Smooth muscle cell (in vitro differentiated cells): ENCODE measurements at regions not wholly inside any gene's neighbourhood (a gene's known extent, or its start where the extent isn't known, plus 50 kb on each side); places are given as distances from the start of the nearest gene placed in this dataset.

ENCODE experiments used
- DNase-seq: peaks from one replicate; lab custom pipeline; 2025; ENCODE audit not compliant: unreplicated experiment; lab: John Stamatoyannopoulos, UW
- H2AFZ ChIP-seq: fragments of 200-600 bp; sonication (generic); 2 replicates; pipeline ENCODE4 v1.6.0; 2016; ENCODE audit warnings: antibody characterized with exemption, low read depth, mild to moderate bottlenecking
- H3F3A ChIP-seq: fragments of 200-600 bp; sonication (generic); 2 replicates; pipeline ENCODE4 v1.6.0; 2017; ENCODE audit warnings: antibody characterized with exemption, low read depth
- H3K27ac ChIP-seq: fragments of 200-600 bp; sonication (generic); 2 replicates; pipeline ENCODE4 v1.5.1; 2016; ENCODE audit warnings: low read depth, mild to moderate bottlenecking
- H3K27me3 ChIP-seq: fragments of 200-600 bp; sonication (generic); 2 replicates; pipeline ENCODE4 v1.6.1; 2016; ENCODE audit warnings: low read depth, mild to moderate bottlenecking
- H3K36me3 ChIP-seq: fragments of 200-600 bp; sonication (generic); 2 replicates; pipeline ENCODE4 v1.5.1; 2016; ENCODE audit warnings: low read depth
- H3K4me1 ChIP-seq: fragments of 200-600 bp; sonication (generic); 2 replicates; pipeline ENCODE4 v1.5.1; 2016; ENCODE audit warnings: low read depth
- H3K4me2 ChIP-seq: fragments of 200-600 bp; sonication (generic); 2 replicates; pipeline ENCODE4 v1.6.0; 2016; ENCODE audit warnings: mild to moderate bottlenecking
- H3K4me3 ChIP-seq: fragments of 200-600 bp; sonication (generic); 2 replicates; pipeline ENCODE4 v1.5.1; 2016; ENCODE audit warnings: mild to moderate bottlenecking
- H3K79me2 ChIP-seq: fragments of 200-600 bp; sonication (generic); 2 replicates; pipeline ENCODE4 v1.6.0; 2016; ENCODE audit warnings: low read depth, mild to moderate bottlenecking
- H3K9ac ChIP-seq: fragments of 200-600 bp; sonication (generic); 2 replicates; pipeline ENCODE4 v1.6.0; 2016; ENCODE audit warnings: low read depth
- H3K9me3 ChIP-seq: fragments of 200-600 bp; sonication (generic); replicated peaks from 2 replicates; pipeline ENCODE4 v1.5.1; 2016; ENCODE audit warnings: low read depth
- H4K20me1 ChIP-seq: fragments of 200-600 bp; sonication (generic); 2 replicates; pipeline ENCODE4 v1.6.0; 2016; ENCODE audit warnings: low read depth
- WGBS: methylation state at CpG from one replicate; pipeline ENCODE4 v1.1.7; 2016; ENCODE audit warnings: low lambda C conversion rate; 5-methylcytosine and 5-hydroxymethylcytosine counted together
- TF ChIP-seq, protein P1 (sequence below): fragments of 200-600 bp; sonication (generic); IDR thresholded peaks from 2 replicates; pipeline ENCODE4 v1.5.1; 2017; ENCODE audit warnings: borderline replicate concordance, mild to moderate bottlenecking, antibody characterized with exemption; ENCODE audit not compliant: insufficient read depth, poor library complexity, severe bottlenecking

DNA sequence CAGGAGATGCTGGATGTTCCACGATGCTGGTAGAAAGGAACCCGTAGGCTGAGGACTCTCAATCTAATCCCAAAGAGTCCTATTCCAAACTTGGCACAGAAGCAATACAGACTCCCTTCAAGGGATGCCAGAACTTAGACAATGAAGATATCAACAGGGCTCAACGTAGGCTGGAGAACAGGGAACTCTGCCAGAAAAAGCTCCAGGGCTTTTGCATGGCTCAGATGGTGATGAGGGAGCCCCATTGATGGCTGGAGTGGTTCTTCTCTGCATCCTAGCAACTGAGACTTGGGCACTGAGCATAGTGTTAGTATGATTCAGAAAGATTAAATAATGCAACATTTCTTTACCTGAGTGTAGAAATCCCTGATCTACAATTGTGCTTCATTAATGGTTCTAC is 117.2 kb upstream of the NCK2 start:
- no peaks in the 10 kb centered on the region for H3K27me3 ChIP-seq
- TF ChIP-seq, protein P1, sequence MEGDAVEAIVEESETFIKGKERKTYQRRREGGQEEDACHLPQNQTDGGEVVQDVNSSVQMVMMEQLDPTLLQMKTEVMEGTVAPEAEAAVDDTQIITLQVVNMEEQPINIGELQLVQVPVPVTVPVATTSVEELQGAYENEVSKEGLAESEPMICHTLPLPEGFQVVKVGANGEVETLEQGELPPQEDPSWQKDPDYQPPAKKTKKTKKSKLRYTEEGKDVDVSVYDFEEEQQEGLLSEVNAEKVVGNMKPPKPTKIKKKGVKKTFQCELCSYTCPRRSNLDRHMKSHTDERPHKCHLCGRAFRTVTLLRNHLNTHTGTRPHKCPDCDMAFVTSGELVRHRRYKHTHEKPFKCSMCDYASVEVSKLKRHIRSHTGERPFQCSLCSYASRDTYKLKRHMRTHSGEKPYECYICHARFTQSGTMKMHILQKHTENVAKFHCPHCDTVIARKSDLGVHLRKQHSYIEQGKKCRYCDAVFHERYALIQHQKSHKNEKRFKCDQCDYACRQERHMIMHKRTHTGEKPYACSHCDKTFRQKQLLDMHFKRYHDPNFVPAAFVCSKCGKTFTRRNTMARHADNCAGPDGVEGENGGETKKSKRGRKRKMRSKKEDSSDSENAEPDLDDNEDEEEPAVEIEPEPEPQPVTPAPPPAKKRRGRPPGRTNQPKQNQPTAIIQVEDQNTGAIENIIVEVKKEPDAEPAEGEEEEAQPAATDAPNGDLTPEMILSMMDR = no peak
- no peak overlapping the region for H3K27ac ChIP-seq
- WGBS = 88% methylated on average over 3 of the region's 3 CpGs
- H3K9ac ChIP-seq = no peak overlapping the region
- no peaks in the 10 kb centered on the region for H3F3A ChIP-seq
- H3K79me2 ChIP-seq = no peaks in the 10 kb centered on the region
- H2AFZ ChIP-seq = no peak overlapping the region
- no peaks in the 10 kb centered on the region for H4K20me1 ChIP-seq
- no peaks in the 10 kb centered on the region for H3K9me3 ChIP-seq
- DNase-seq = no peak
- no peaks in the 10 kb centered on the region for H3K4me1 ChIP-seq
- H3K4me2 ChIP-seq = no peak overlapping the region
- no peaks in the 10 kb centered on the region for H3K36me3 ChIP-seq
- H3K4me3 ChIP-seq = no peak overlapping the region

DNA sequence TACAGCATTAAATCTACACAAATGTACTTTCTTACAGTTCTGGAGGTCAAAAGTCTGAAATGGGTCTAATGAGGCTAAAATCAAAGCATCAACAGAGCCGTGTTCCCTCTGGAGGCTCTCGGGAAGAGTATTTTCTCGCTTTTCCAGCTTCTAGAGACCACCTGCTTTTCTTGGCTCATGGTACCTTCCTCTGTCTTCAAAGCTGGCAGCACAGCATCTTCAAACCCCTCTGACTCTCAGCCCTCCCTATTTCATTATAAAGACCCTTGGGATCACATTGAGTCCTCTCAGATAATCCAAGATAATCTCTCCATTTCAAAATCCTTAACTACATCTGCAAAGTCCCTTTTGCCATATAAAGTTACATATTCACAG is 117.8 kb upstream of the NCK2 start:
- TF ChIP-seq, protein P1 = no peak
- no peaks in the 10 kb centered on the region for H3K4me1 ChIP-seq
- no peaks in the 10 kb centered on the region for H3K36me3 ChIP-seq
- no peaks in the 10 kb centered on the region for H3K79me2 ChIP-seq
- WGBS = 84% methylated on average over 3 of the region's 3 CpGs
- no peaks in the 10 kb centered on the region for H3K27me3 ChIP-seq
- H3K9me3 ChIP-seq = no peaks in the 10 kb centered on the region
- no peak overlapping the region for H2AFZ ChIP-seq
- DNase-seq = no peak
- H3K4me3 ChIP-seq = no peak overlapping the region
- H4K20me1 ChIP-seq = no peaks in the 10 kb centered on the region
- H3K9ac ChIP-seq = no peak overlapping the region
- H3F3A ChIP-seq = no peaks in the 10 kb centered on the region
- H3K4me2 ChIP-seq = no peak overlapping the region
- H3K27ac ChIP-seq = no peak overlapping the region

DNA sequence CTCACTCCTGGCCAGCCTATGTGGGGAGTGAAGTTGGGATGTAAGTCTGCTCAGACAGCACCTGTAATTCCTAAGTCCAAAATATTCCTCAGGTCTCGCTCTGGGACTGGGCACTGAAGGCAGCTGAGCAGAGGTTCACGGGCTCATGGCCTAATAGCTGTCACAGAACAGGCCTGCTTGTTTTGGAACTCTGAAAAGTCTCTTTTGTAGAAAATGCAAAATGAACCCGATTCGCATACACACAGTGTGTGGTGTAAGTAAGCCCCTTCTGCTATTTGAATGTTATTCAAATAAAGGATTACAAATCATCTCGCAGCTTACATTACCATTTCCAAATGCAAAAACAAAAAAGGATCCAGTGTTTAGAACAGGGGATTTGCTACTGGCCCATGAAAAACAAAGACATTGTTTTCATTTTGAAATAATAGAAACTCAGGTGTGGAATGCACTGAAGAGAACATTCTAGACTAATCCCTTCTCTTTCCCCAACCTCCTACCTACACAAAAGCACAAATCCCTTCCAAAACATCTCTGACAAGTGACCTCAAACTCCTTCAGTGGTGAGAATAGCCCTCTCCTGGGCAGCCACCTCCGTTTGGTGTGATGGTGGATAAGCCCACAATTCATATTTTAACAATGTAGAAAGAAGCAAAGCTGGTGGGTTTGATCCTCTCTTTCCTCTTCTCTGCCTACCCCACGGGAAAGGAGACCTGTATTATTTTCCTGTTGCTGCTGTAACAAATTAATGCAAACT is 118.3 kb upstream of the NCK2 start:
- TF ChIP-seq, protein P1 = no peak
- peaks cover 3% of the 10 kb centered on the region for H3K27me3 ChIP-seq
- H4K20me1 ChIP-seq = no peaks in the 10 kb centered on the region
- H3K4me1 ChIP-seq = no peaks in the 10 kb centered on the region
- WGBS = 85% methylated on average over 7 of the region's 7 CpGs
- no peaks in the 10 kb centered on the region for H3F3A ChIP-seq
- H3K27ac ChIP-seq = no peak overlapping the region
- DNase-seq = no peak
- no peak overlapping the region for H3K4me3 ChIP-seq
- no peak overlapping the region for H3K4me2 ChIP-seq
- no peak overlapping the region for H2AFZ ChIP-seq
- H3K36me3 ChIP-seq = no peaks in the 10 kb centered on the region
- H3K9ac ChIP-seq = no peak overlapping the region
- no peaks in the 10 kb centered on the region for H3K79me2 ChIP-seq
- no peaks in the 10 kb centered on the region for H3K9me3 ChIP-seq

DNA sequence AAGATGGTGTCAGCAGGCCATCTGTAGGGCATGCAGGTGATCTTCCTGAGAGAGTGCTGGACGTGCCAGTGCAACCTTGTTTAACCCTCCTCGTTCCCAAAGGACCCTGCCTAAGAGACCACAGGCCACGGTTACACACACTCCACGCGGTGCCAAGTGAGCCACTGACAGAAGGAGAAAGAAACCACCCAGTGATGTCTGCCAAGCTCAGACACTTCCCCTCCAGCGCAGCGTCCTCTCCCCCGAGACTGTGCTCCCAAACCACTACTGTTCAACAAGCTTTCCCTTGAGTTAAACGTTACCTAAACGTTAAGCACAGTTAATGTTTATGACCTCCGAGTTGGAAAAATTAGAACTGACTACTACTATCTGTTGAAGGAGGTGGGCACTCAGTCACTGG is 119.1 kb upstream of the NCK2 start:
- DNase-seq = no peak
- Histone ChIP-seq H3K9me3 (no peaks in the 10 kb centered on the region), H2AFZ (no peak overlapping the region), H3K27me3 (peaks cover 8% of the 10 kb centered on the region), H3K79me2 (no peaks in the 10 kb centered on the region), H3K4me2 (no peak overlapping the region), H3K4me1 (no peaks in the 10 kb centered on the region), H3K36me3 (no peaks in the 10 kb centered on the region), H4K20me1 (no peaks in the 10 kb centered on the region), H3K4me3 (no peak overlapping the region), H3K9ac (no peak overlapping the region), H3K27ac (no peak overlapping the region), H3F3A (no peaks in the 10 kb centered on the region)
- TF ChIP-seq, protein P1 = no peak
- WGBS = 91% methylated on average over 11 of the region's 11 CpGs
